NCI-H146 treated with DMSO at 0.1 percent for 48 hours (cell line): ENCODE measurements at regions not wholly inside any gene's neighbourhood (a gene's known extent, or its start where the extent isn't known, plus 50 kb on each side); places are given as distances from the start of the nearest gene placed in this dataset.

ENCODE experiments used
- DNase-seq: peaks from one replicate; lab custom pipeline; 2025; ENCODE audit not compliant: unreplicated experiment; lab: John Stamatoyannopoulos, UW

DNA sequence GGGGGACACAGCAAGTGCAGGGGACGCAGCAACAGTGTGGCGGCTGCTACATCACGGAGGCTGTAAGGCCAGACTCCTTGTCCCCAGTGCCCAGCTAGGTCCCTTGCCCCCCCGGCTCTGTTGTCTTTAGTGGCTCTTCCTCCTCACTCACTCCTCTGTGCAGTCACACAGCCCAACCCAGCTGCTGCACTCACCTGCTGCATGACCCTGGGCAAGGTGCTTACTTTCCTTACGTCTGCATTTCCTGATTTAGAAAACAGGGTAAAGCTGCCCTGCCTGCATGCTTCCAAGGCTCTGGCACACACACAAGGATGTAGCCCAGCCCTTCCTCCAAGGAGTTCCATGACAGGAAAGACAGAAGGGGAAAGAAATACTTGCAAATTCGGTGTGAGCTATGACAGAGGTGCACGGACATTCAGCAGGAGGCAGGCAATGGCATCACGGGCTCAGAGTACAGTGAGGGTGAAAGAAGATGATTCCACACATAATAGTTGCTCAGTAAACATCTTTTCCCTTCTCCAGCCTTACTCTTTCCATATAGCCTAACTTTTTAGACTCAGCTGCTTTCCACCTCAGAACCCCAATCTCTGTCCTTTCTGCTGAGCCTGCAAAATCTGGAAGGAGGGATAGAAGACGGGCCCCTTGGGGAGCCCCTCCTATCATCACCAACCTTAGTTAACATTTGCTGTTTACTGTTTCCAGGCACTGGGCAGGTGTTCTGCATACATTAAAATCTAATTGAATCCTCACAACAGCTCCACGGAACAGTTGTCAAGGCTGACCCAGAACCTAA, 150.9 kb downstream of the MRM1 start:
- no peak for DNase-seq

DNA sequence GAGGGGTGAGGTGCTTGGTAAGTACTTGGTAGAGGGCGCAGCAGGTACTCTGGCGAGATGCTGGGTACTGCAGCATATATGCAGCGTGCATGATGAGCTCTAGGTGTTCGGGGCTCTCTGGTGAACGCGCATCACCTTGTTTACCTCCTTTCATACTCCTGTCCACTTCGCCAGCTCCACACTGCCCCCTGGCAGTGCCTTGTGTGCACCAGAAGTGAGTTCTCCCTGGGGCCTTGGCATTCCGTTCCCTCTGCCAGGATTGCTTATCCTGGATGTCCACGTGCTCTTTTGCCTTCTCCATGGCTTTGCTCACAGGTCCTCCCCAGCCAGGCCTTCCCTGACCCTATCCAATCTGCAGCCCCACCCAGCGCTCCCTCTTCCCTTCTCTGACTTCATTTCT, 154.2 kb downstream of the MRM1 start:
- peak; percentile 53 for DNase-seq

DNA sequence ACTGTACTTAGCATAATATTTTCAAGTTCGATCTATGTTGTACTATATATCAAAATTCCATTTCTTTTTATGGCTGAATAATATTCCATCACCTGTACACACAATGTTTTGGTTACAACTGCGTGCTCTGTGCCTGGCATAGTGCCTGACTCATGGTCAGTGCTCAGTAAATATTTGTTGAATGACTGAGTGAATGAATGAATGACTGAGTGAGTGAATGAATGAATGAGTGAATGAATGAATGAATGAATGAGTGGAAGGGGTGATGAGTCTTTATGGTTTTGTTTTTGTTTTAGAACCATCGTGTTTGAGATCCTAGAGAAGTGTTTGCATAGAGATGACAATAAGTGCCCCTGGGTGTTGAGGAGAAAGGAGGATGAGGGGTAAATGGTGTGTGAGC, 155.3 kb downstream of the MRM1 start:
- DNase-seq = no peak

GRCh38 chr17:36760425-36760824, 159.0 kb downstream of the MRM1 start:
- DNase-seq = no peak

DNA sequence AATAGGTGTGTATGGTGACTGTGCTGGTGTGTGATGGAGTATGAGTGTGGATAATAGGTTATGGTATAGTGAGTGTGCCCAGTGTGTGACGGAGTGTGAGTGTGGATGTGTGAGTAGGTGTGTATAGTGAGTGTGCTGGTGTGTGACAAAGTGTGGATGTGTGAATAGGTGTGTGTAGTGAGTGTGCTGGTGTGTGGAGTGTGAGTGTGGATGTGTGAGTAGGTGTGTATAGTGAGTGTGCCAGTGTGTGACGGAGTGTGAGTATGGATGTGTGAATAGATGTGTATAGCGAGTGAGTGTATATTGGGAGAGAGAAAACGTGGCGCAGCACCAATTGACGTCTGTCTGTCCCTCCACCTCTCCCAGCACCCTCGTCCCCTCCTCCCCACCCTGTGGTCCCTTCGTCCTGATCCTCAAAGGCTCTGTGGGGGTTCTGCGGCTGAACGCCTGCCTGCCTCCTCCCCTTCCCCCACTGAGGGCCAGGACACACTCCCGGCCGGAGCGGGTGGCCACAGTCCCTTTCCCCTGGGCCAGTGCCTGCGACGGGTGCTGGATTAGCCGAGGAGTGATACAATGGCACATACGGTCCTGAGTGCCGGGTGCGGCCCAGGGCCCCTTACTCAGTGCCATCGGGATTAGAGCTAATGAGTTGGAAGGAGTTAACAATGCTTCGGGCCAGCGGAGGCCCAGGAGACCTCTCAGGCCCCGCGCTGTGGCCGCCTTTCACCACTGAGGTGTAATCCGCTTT, 160.0 kb downstream of the MRM1 start:
- DNase-seq = no peak

- no peak for DNase-seq
Measured at GRCh38 chr17:36765436-36766043, 164.2 kb downstream of the MRM1 start.

GRCh38 chr17:36768394-36768793, 167.0 kb downstream of the MRM1 start:
- DNase-seq = no peak

- DNase-seq = no peak
Measured at GRCh38 chr17:36773039-36773438, 164.2 kb upstream of the LHX1 start.

DNA sequence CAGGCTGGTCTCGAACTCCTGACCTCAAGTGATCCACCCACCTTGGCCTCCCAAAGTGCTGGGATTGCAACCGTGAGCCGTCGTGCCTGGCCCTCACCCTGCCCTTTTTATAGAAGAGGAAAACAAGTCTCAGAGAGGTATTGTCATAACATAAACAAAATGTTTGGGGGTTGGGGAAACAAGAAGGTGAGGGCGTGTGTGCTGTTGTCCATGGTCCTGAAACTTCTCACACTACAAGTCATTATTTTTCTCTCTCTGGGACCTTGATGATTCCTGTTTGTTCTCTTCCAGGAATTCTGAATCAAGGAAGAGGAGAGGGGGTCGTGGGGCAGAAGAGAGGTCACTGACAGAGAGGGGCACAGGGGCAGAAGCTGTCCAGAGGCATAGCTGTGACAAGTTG, 160.2 kb upstream of the LHX1 start:
- DNase-seq = no peak

GRCh38 chr17:36778448-36778847, 158.8 kb upstream of the LHX1 start:
- DNase-seq = no peak

DNA sequence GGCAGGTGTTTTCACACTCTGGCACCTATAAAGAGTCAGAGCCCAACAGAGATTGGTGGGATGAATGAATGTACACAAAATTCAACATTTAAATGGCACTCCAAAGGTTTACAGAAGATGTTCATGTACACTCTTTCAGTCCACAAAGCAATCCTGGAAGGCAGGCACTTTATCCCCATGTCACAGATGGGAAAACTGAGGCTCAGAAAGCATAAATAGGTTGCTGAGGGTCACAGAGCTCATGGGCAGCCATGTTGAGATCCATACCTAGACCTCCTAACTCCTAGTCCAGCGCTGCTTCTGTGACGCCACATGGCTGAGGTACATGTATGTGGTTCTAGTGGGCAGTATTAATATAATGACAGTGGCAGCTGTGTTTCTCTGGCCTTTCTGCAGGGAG, 157.7 kb upstream of the LHX1 start:
- no peak for DNase-seq

- DNase-seq = no peak
Measured at GRCh38 chr17:36784633-36785032, 152.6 kb upstream of the LHX1 start.

GRCh38 chr17:36786867-36787266, 150.4 kb upstream of the LHX1 start:
- no peak for DNase-seq

GRCh38 chr17:36791150-36791941, 145.9 kb upstream of the LHX1 start:
- DNase-seq = no peak

DNA sequence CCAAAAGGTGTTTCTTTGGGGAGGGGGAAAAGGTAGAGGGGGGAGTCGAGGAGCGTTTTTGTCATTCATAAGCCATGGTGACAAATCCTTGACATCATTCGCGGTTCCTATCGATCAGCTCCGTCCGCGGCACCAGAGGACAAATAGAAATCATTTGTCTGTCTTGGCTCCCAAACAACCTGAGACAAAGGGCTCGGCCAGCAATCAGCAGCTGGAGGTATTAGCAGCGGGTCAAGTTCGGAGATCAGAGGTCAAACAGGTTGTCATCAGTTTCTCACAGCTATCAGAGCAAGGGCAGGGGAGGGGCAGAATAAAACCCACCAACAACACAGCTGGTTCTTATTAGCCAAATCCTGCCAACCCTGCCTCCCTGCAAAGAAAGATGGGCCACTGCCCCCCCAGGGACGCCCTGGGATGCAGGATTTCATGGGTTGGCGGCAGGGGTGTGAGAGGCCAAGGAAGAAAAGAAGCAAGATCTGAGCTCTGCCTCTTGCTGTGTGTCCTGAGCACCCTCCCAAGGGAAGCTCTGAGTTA, 145.3 kb upstream of the LHX1 start:
- DNase-seq = peak; percentile 34

- DNase-seq = no peak
Measured at GRCh38 chr17:36792849-36793248, 144.4 kb upstream of the LHX1 start.

GRCh38 chr17:36793976-36794375, 143.3 kb upstream of the LHX1 start:
- no peak for DNase-seq

- no peak for DNase-seq
Measured at GRCh38 chr17:36807496-36808179, 129.6 kb upstream of the LHX1 start.

GRCh38 chr17:36808180-36808661, 129.1 kb upstream of the LHX1 start:
- peak; percentile 4 for DNase-seq

DNA sequence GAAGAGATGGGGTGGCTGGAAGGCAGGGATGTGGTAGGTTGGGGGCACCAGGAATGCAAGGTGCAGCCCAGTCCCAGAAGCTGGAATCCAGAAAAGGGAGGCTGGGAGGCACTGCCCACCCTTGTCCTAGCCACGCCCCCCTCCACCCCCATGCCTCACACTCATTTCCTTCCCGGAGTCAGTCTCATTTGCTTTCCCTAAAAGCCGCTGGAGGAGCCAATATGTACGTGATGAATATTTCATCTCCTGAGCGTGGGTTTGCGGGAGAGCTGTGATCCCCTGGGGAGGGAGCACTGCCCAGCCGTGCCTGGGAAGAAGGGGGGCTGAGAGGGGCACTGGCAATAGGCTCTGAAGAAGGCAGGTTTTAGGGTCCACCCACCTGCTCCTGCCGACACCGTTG, 124.5 kb upstream of the LHX1 start:
- DNase-seq = no peak
